ENCODE measurements at regions not wholly inside any gene's neighbourhood (a gene's known extent, or its start where the extent isn't known, plus 50 kb on each side); places are given as distances from the start of the nearest gene placed in this dataset.

DNA sequence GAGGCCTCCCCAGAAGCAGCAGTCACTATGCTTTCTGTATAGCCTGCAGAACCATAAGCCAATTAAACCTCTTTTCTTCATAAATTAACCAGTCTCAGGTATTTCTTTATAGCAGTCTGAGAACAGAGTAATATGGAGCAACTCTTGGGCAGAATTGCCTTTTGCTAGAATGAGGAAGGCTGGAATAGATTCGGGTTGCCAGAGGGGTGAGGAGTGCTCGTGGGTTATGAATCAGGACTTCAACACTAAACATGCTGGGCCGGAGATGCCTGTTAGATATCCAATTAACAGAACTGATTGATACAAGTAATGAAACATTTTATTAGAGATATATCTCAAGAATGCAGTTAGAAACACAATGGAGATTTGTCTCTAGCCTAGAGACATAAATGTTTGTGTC, 140.9 kb upstream of the MAP3K1 start:
- POLR2A ChIA-PET = no interaction called here

GRCh38 chr5:56673171-56673570, 142.2 kb upstream of the MAP3K1 start:
- no peak overlapping the region for H3K4me3 ChIP-seq (ENCODE audit: low read length)
- Mint-ChIP-seq H3K36me3 (ENCODE audit: low read depth) (no peaks in the 10 kb centered on the region), H3K4me1 (ENCODE audit: low read depth) (peaks cover 37% of the 10 kb centered on the region), H3K4me3 (no peak overlapping the region), H3K27me3 (no peaks in the 10 kb centered on the region), H3K9me3 (peaks cover 6% of the 10 kb centered on the region), H3K27ac (no peak overlapping the region)
- intact Hi-C loops (cut with DNase I, micrococcal nuclease) = no loop called here
- no peaks in the 10 kb centered on the region for H3K27me3 ChIP-seq (ENCODE audit: control insufficient read depth in 1 of 2, insufficient read depth in 2 of 2, low read length in 2 of 2)
- H3K36me3 ChIP-seq (ENCODE audit: insufficient read depth, low read length) = no peaks in the 10 kb centered on the region
- ChIA-PET CTCF (no interaction called here), POLR2A (interaction anchor here (4.9 kb wide), 1 partner anchor 14 kb away, joined by 43 read pairs; no protein-coding TSS in a partner anchor)
- no peak for TF ChIP-seq CTCF (IDR thresholded peaks at IDR 0.05)
- peak in 2 of 14 experiments; percentile 24 to 32 for DNase-seq
- ATAC-seq (ENCODE audit: poor library complexity) = no peak
- peaks cover 39% of the 10 kb centered on the region for H3K4me1 ChIP-seq (ENCODE audit: insufficient read depth, low read length)
- H3K27ac ChIP-seq (ENCODE audit: low read depth in 1 of 2, low read length in 2 of 2) = no peak overlapping the region
- no peaks in the 10 kb centered on the region for H3K9me3 ChIP-seq (ENCODE audit: control insufficient read depth in 1 of 2, insufficient read depth in 1 of 2, low read length in 2 of 2)

More for the DNA sequence above, 140.9 kb upstream of the MAP3K1 start:
- Mint-ChIP-seq H3K36me3 (ENCODE audit: low read depth) (no peaks in the 10 kb centered on the region), H3K27ac (no peak overlapping the region), H3K4me1 (ENCODE audit: low read depth) (peaks cover 47% of the 10 kb centered on the region), H3K9me3 (peaks cover 6% of the 10 kb centered on the region), H3K27me3 (no peaks in the 10 kb centered on the region), H3K4me3 (no peak overlapping the region)
- no peak for DNase-seq
- no peaks in the 10 kb centered on the region for H3K9me3 ChIP-seq (ENCODE audit: control insufficient read depth in 1 of 2, insufficient read depth in 1 of 2, low read length in 2 of 2)
- intact Hi-C loops (cut with DNase I, micrococcal nuclease) = no loop called here
- no peaks in the 10 kb centered on the region for H3K27me3 ChIP-seq (ENCODE audit: control insufficient read depth in 1 of 2, insufficient read depth in 2 of 2, low read length in 2 of 2)
- H3K27ac ChIP-seq (ENCODE audit: low read depth in 1 of 2, low read length in 2 of 2) = no peak overlapping the region
- H3K4me3 ChIP-seq (ENCODE audit: low read length) = no peak overlapping the region
- H3K4me1 ChIP-seq (ENCODE audit: insufficient read depth, low read length) = peaks cover 32% of the 10 kb centered on the region
- CTCF ChIA-PET = no interaction called here
- no peak for ATAC-seq (ENCODE audit: poor library complexity)
- H3K36me3 ChIP-seq (ENCODE audit: insufficient read depth, low read length) = no peaks in the 10 kb centered on the region
- TF ChIP-seq CTCF (IDR thresholded peaks at IDR 0.05) = no peak

GRCh38 chr5:56671571-56671970, 143.8 kb upstream of the MAP3K1 start:
- Histone ChIP-seq H3K36me3 (ENCODE audit: insufficient read depth, low read length) (no peaks in the 10 kb centered on the region), H3K27me3 (ENCODE audit: control insufficient read depth in 1 of 2, insufficient read depth in 2 of 2, low read length in 2 of 2) (no peaks in the 10 kb centered on the region), H3K4me3 (ENCODE audit: low read length) (no peak overlapping the region), H3K9me3 (ENCODE audit: control insufficient read depth in 1 of 2, insufficient read depth in 1 of 2, low read length in 2 of 2) (no peaks in the 10 kb centered on the region), H3K4me1 (ENCODE audit: insufficient read depth, low read length) (peaks cover 39% of the 10 kb centered on the region), H3K27ac (ENCODE audit: low read depth in 1 of 2, low read length in 2 of 2) (no peak overlapping the region)
- CTCF ChIA-PET = no interaction called here
- no peak for TF ChIP-seq CTCF (IDR thresholded peaks at IDR 0.05)
- ATAC-seq (ENCODE audit: poor library complexity) = no peak
- Mint-ChIP-seq H3K27me3 (no peaks in the 10 kb centered on the region), H3K9me3 (peaks cover 6% of the 10 kb centered on the region), H3K4me1 (ENCODE audit: low read depth) (peaks cover 41% of the 10 kb centered on the region), H3K36me3 (ENCODE audit: low read depth) (no peaks in the 10 kb centered on the region), H3K27ac (no peak overlapping the region), H3K4me3 (no peak overlapping the region)
- DNase-seq = no peak
- intact Hi-C loops (cut with DNase I, micrococcal nuclease) = no loop called here
- POLR2A ChIA-PET = interaction anchor here (4.9 kb wide), 1 partner anchor 15 kb away, joined by 43 read pairs; no protein-coding TSS in a partner anchor

Measured in CD4-positive, alpha-beta T cell (primary cell).